VCaP (cell line): ENCODE measurements at regions not wholly inside any gene's neighbourhood (a gene's known extent, or its start where the extent isn't known, plus 50 kb on each side); places are given as distances from the start of the nearest gene placed in this dataset.
A peak's percentile ranks its signal among the peaks of the same experiment; 100 is the strongest.
"Not testable (repeated sequence)": the region's sequence is repeated elsewhere in the genome, so short reads cannot be mapped to it uniquely, and the experiment has no call there.

Experiments
- H3K27ac ChIP-seq: fragments of 450-650 bp; 2 replicates; pipeline ENCODE4 v1.5.1; 2017
- TF ChIP-seq, protein P1 (sequence below): fragments of 450-650 bp; conservative IDR thresholded peaks from 2 replicates; pipeline ENCODE4 v1.5.1; 2017; ENCODE audit warnings: mild to moderate bottlenecking, moderate library complexity

DNA sequence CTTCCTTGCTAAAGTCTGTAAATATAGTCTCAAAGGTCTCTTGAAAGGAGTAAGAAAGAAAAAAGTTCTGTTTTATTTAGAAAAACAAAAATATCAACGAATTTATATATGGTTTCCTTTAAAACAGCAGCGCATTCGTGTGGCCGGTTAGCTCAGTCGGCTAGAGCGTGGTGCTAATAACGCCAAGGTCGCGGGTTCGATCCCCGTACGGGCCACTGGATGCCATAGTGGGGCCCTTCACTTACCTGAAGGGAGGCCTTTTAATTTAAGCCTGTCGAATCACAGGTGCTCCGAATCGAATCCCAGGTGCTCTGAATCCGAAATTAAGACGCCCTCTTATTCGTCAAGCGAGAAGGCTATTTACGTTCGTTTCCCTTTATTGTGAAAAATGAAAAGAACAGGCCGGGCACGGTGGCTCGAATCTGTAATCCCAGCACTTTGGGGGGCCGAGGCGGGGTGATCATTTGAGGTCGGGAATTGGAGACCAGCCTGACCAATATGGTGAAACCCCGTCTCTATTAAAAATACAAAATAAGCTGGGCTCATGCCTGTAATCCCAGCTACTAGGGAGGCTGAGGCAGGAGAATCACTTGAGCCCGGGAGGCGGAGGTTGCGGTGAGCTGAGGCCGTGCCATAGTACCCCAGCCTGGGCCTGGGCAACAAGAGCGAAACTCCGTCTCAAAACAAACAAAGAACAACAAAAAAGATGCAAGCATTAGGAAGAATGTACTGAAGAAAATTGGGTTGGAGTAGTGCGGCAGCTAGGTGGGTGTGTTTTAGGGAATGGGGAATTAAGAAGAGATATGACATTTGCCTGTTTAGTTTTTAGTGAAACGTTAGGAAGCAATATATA lies 195.8 kb upstream of the ZNF184 start:
- TF ChIP-seq, protein P1, sequence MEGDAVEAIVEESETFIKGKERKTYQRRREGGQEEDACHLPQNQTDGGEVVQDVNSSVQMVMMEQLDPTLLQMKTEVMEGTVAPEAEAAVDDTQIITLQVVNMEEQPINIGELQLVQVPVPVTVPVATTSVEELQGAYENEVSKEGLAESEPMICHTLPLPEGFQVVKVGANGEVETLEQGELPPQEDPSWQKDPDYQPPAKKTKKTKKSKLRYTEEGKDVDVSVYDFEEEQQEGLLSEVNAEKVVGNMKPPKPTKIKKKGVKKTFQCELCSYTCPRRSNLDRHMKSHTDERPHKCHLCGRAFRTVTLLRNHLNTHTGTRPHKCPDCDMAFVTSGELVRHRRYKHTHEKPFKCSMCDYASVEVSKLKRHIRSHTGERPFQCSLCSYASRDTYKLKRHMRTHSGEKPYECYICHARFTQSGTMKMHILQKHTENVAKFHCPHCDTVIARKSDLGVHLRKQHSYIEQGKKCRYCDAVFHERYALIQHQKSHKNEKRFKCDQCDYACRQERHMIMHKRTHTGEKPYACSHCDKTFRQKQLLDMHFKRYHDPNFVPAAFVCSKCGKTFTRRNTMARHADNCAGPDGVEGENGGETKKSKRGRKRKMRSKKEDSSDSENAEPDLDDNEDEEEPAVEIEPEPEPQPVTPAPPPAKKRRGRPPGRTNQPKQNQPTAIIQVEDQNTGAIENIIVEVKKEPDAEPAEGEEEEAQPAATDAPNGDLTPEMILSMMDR, result no peak

DNA sequence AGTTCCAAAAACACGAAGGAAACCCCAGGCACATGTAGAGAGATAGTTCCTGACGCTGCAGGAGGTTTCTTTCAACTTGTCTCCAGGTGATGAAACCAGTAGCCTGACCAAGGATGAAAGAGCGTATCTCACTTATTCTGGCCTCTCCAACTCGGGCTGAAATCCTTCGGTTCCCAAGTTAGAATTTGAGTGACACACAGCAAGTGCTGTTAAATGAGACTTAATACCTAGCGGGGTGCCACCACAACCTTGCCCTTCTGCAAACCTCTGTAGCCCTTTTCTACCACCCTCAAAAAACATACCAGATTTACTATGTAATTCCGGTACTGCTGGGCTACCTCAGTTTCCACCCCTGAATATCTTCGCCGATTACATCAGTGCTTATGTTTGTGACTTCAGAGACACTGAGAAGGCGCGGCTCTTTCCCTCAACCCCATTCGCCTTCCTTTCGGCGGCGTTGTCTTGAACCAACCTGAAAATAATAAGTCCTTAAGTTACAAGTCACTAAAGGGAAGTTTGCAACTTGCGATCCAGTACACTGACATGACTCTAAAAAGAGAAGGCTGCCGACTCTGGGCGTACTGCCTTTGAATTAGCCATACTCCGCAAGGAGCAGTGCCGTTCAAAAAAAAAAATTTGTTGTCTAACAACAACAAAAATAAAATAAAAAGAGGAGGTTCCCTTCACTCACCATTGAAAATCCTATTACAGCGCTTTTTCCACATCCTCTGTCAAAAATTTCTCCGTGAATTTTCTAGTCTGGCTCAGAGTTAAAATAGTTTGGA lies 194.9 kb upstream of the ZNF184 start:
- TF ChIP-seq, protein P1, result no peak
- H3K27ac ChIP-seq, result no peak overlapping the region

More for the DNA sequence above, 195.8 kb upstream of the ZNF184 start:
- no peak overlapping the region for H3K27ac ChIP-seq

DNA sequence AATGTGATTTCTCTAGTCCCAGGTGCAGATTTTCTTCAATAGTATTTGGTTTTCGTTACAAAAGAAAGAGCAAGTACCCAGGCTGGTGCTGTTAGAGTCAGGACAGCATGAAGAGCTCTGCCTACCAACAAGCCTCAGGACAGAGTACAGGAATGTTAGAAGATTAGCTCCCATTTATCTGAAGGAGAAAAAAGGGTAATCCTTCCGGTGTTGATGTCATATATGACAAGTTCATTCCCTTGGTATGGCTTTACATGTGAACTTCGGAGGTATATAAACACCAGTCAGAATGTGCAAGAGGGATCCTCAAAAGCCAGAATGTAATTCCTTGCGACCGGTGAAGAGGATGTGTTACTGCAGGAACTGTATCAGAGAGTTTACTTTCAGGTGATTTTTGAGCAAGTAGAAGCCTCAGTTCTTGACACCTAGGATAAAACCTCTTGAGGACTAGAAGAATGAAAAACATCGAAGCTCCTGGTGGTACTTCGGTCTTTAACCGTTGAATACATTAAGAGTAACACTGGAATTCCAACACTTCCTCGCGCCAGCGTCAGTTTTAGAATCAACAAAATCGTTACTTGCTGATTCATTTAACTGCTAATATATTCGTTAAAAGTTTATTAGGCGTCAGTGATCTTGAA lies 194.2 kb upstream of the ZNF184 start:
- TF ChIP-seq, protein P1, result no peak
- H3K27ac ChIP-seq, result no peak overlapping the region

DNA sequence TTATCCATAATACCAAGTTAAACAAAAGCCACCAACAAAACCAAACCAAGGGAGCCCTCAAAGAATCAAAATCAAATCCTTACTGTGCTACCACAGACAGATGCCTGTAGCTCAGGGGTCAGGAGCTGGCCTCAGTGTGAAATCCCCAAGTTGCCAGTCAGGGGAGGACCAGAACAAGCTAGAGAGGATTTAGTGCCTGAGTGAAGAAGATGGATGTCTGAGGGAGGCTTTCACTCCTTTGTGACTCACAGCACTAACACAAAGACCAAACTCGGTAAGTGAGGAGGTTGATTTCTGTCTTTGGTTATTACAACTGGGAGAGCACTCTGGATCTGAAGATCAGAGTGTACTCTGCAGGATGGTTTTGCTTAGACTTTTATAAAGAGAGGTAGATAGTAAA lies 189.9 kb upstream of the ZNF184 start:
- H3K27ac ChIP-seq, result no peak overlapping the region
- TF ChIP-seq, protein P1, result no peak

DNA sequence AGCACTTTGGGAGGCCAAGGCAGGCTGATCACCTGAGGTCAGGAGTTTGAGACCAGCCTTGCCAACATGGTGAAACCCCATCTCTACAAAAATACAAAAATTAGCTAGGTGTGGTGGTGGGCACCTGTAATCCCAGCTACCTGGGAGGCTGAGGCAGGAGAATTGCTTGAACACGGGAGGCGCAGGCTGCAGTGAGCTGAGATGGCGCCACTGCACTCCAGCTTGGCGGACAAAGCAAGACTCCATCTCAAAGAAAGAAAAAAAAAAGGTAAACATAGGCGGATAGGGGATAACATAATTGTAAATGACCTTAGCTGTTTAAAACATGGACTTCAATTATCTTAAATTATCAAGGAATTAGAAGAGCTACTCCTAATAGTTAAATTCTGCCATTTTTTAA lies 189.3 kb upstream of the ZNF184 start:
- not testable (repeated sequence) for H3K27ac ChIP-seq

DNA sequence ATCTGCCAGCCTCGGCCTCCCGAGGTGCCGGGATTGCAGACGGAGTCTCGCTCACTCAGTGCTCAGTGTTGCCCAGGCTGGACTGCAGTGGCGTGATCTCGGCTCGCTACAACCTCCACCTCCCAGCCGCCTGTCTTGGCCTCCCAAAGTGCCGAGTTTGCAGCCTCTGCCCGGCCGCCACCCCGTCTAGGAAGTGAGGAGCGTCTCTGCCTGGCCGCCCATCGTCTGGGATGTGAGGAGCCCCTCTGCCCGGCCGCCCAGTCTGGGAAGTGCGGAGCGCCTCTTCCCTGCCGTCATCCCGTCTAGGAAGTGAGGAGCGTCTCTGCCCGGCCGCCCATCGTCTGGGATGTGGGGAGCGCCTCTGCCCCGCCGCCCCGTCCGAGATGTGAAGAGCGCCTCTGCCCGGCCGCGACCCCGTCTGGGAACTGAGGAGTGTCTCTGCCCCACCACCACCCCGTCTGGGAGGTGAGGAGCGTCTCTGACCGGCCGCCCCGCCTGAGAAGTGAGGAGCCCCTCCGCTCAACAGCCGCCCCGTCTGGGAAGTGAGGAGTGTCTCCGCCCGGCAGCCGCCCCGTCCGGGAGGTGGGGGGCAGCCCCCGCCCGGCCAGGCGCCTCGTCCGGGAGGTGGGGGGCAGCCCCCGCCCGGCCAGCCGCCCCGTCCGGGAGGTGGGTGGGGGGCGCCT lies 180.4 kb upstream of the ZNF184 start:
- H3K27ac ChIP-seq, result not testable (repeated sequence)

DNA sequence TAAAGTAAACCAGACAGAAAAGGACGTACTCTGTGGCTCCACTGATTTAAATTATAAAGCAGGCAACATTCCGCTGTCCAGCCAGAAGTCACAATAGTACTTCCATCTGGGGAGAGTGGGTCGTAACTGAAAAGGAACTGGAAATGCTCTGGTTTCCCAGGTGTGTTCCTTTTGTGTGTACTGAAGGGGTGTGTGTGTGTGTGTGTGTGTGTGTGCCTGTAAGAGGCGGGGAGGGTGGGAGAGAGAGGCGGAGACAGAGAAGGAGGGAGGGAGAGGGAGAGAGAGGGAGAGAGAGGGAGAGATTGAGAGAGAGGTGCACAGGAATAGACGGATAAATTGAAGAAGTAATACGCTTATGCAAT lies 178.4 kb upstream of the ZNF184 start:
- TF ChIP-seq, protein P1, result no peak
- peak overlapping the region; percentile 25 for H3K27ac ChIP-seq
